H9 (cell line): ENCODE measurements at regions not wholly inside any gene's neighbourhood (a gene's known extent, or its start where the extent isn't known, plus 50 kb on each side); places are given as distances from the start of the nearest gene placed in this dataset.

Experiments used
- DNase-seq: peaks from one replicate; pipeline ENCODE4 v3.0.0-alpha.2; 2017
- H2AFZ ChIP-seq: one replicate; pipeline ENCODE4 v1.6.1; 2013; ENCODE audit warnings: mild to moderate bottlenecking, low read length, control low read depth, moderate library complexity
- H2AK5ac ChIP-seq: 2 replicates; pipeline ENCODE4 v1.6.1; 2013; ENCODE audit warnings: low read length, control low read depth, mixed read lengths; ENCODE audit not compliant: insufficient read length
- H2BK120ac ChIP-seq: one replicate; pipeline ENCODE4 v1.6.1; 2013; ENCODE audit warnings: low read depth, mild to moderate bottlenecking, low read length, control low read depth, inconsistent platforms; ENCODE audit not compliant: poor library complexity, severe bottlenecking
- H2BK12ac ChIP-seq: 2 replicates; pipeline ENCODE4 v1.6.1; 2013; ENCODE audit warnings: low read length, control low read depth, mixed read lengths, low read depth; ENCODE audit not compliant: insufficient read length
- H2BK15ac ChIP-seq: 2 replicates; pipeline ENCODE4 v1.6.1; 2013; ENCODE audit warnings: low read depth, low read length, control low read depth
- H2BK20ac ChIP-seq: one replicate; pipeline ENCODE4 v1.6.1; 2013; ENCODE audit warnings: low read depth, mild to moderate bottlenecking, low read length, control low read depth, inconsistent platforms; ENCODE audit not compliant: poor library complexity, severe bottlenecking
- H2BK5ac ChIP-seq: 2 replicates; pipeline ENCODE4 v1.6.1; 2013; ENCODE audit warnings: low read length, control low read depth, mixed read lengths; ENCODE audit not compliant: insufficient read length
- H3K14ac ChIP-seq: 2 replicates; pipeline ENCODE4 v1.6.1; 2013; ENCODE audit warnings: low read length, control low read depth; ENCODE audit not compliant: insufficient read depth
- H3K18ac ChIP-seq: 2 replicates; pipeline ENCODE4 v1.6.1; 2013; ENCODE audit warnings: low read depth, mild to moderate bottlenecking, mixed read lengths, low read length, control low read depth; ENCODE audit not compliant: insufficient read length
- H3K23ac ChIP-seq: 2 replicates; pipeline ENCODE4 v1.6.1; 2013; ENCODE audit warnings: low read length, control low read depth, mixed read lengths, low read depth; ENCODE audit not compliant: insufficient read length
- H3K23me2 ChIP-seq: 2 replicates; pipeline ENCODE4 v1.6.1; 2013; ENCODE audit warnings: low read depth, mild to moderate bottlenecking, mixed read lengths, low read length, control low read depth; ENCODE audit not compliant: insufficient read length, poor library complexity, severe bottlenecking
- H3K27ac ChIP-seq: 2 replicates; pipeline ENCODE4 v1.5.1; 2013; ENCODE audit warnings: low read length, control low read depth, mixed read lengths, low read depth; ENCODE audit not compliant: insufficient read length
- H3K27me3 ChIP-seq: 2 replicates; pipeline ENCODE4 v1.6.1; 2013; ENCODE audit warnings: low read length, control low read depth, inconsistent platforms; ENCODE audit not compliant: insufficient read depth
- H3K4ac ChIP-seq: 2 replicates; pipeline ENCODE4 v1.6.1; 2013; ENCODE audit warnings: low read depth, mild to moderate bottlenecking, control low read depth, inconsistent platforms, low read length, moderate library complexity
- H3K4me1 ChIP-seq: 2 replicates; pipeline ENCODE4 v1.6.1; 2013; ENCODE audit warnings: low read length, control low read depth, inconsistent platforms; ENCODE audit not compliant: insufficient read depth
- H3K4me2 ChIP-seq: 2 replicates; pipeline ENCODE4 v1.6.1; 2013; ENCODE audit warnings: low read length, control low read depth, mixed read lengths; ENCODE audit not compliant: insufficient read length, insufficient read depth
- H3K56ac ChIP-seq: 2 replicates; pipeline ENCODE4 v1.6.1; 2013; ENCODE audit warnings: low read depth, mild to moderate bottlenecking, mixed read lengths, low read length, control low read depth; ENCODE audit not compliant: insufficient read length
- H3K79me1 ChIP-seq: 2 replicates; pipeline ENCODE4 v1.6.1; 2013; ENCODE audit warnings: low read depth, mild to moderate bottlenecking, moderate library complexity, low read length, control low read depth, inconsistent platforms; ENCODE audit not compliant: insufficient read depth, poor library complexity, severe bottlenecking
- H3K79me2 ChIP-seq: 2 replicates; pipeline ENCODE4 v1.6.1; 2013; ENCODE audit warnings: low read length, control low read depth, inconsistent platforms; ENCODE audit not compliant: insufficient read depth
- H3K9ac ChIP-seq: 2 replicates; pipeline ENCODE4 v1.6.1; 2013; ENCODE audit warnings: low read length, control low read depth, mixed read lengths; ENCODE audit not compliant: insufficient read length; ENCODE audit errors: extremely low read depth
- H3K9me3 ChIP-seq: one replicate; pipeline ENCODE4 v1.6.1; 2013; ENCODE audit warnings: low read depth, low read length, inconsistent platforms; ENCODE audit not compliant: control insufficient read depth
- H3T11ph ChIP-seq: one replicate; pipeline ENCODE4 v1.6.1; 2013; ENCODE audit warnings: mild to moderate bottlenecking, low read length, control low read depth, inconsistent platforms
- H4K20me1 ChIP-seq: one replicate; pipeline ENCODE4 v1.6.1; 2013; ENCODE audit not compliant: control insufficient read depth, insufficient read length, insufficient read depth
- H4K5ac ChIP-seq: 2 replicates; pipeline ENCODE4 v1.6.1; 2013; ENCODE audit warnings: low read depth, mild to moderate bottlenecking, mixed read lengths, low read length, control low read depth; ENCODE audit not compliant: insufficient read length
- H4K8ac ChIP-seq: replicated peaks from 2 replicates; pipeline ENCODE4 v1.6.1; 2013; ENCODE audit warnings: low read length, control low read depth, mixed read lengths, low read depth; ENCODE audit not compliant: insufficient read length
- H4K91ac ChIP-seq: 2 replicates; pipeline ENCODE4 v1.6.1; 2013; ENCODE audit warnings: low read depth, mild to moderate bottlenecking, moderate library complexity, mixed read lengths, low read length, control low read depth; ENCODE audit not compliant: insufficient read length
- H3K27ac Mint-ChIP-seq, 3 experiments: 2 replicates in 2 of 3; 3 replicates in 1 of 3; pipeline ENCODE4 v1.8.0; 2020 to 2021; ENCODE audit warnings: mixed read lengths in 3 of 3, mild to moderate bottlenecking in 1 of 3, moderate library complexity in 1 of 3
- H3K27me3 Mint-ChIP-seq: 2 replicates; pipeline ENCODE4 v1.8.0; 2021; ENCODE audit warnings: low read depth, mild to moderate bottlenecking, moderate library complexity, mixed read lengths
- H3K36me3 Mint-ChIP-seq, 3 experiments: 2 replicates in 2 of 3; 3 replicates in 1 of 3; pipeline ENCODE4 v1.8.0; 2020 to 2021; ENCODE audit warnings: low read depth in 3 of 3, mixed read lengths in 3 of 3; ENCODE audit not compliant: insufficient read depth in 1 of 3
- H3K4me1 Mint-ChIP-seq, 2 experiments: 2 replicates each; pipeline ENCODE4 v1.8.0; 2020; ENCODE audit warnings: mixed read lengths in 2 of 2
- H3K4me3 Mint-ChIP-seq, 2 experiments: 2 replicates in 1 of 2; 3 replicates in 1 of 2; pipeline ENCODE4 v1.8.0; 2020 to 2021; ENCODE audit warnings: mild to moderate bottlenecking in 2 of 2, mixed read lengths in 2 of 2, moderate library complexity in 1 of 2
- H3K9me3 Mint-ChIP-seq, 2 experiments: 2 replicates in 1 of 2; 3 replicates in 1 of 2; pipeline ENCODE4 v1.8.0; 2020; ENCODE audit warnings: mild to moderate bottlenecking in 2 of 2, mixed read lengths in 2 of 2, moderate library complexity in 1 of 2
- CTCF ChIP-seq: fragments of 200-600 bp; sonication (generic); conservative IDR thresholded peaks from 3 replicates; pipeline ENCODE4 v1.8.0; 2021; ENCODE audit warnings: antibody characterized with exemption, mild to moderate bottlenecking
- WGBS: extraction: QIAGEN DNeasy Blood & Tissue Kit; methylation state at CpG from one replicate; pipeline ENCODE4 v1.1.7; 2013; ENCODE audit warnings: missing lambda C conversion rate, low lambda C conversion rate, mixed read lengths; ENCODE audit not compliant: insufficient read length; ENCODE audit errors: extremely low coverage; 5-methylcytosine and 5-hydroxymethylcytosine counted together

GRCh38 chr15:91384189-91384730, 284.2 kb downstream of the SV2B start:
- Histone ChIP-seq H2BK15ac (no peak overlapping the region), H3K27ac (no peak overlapping the region), H3K79me1 (no peaks in the 10 kb centered on the region), H3K4ac (no peak overlapping the region), H3T11ph (no peak overlapping the region), H3K18ac (no peak overlapping the region), H4K8ac (no peak overlapping the region), H3K56ac (no peak overlapping the region), H2BK5ac (no peak overlapping the region), H2AFZ (no peak overlapping the region), H2BK12ac (no peak overlapping the region), H3K79me2 (no peaks in the 10 kb centered on the region), H3K23ac (no peak overlapping the region), H4K20me1 (no peaks in the 10 kb centered on the region), H2BK120ac (no peak overlapping the region), H3K9me3 (no peaks in the 10 kb centered on the region), H3K14ac (no peak overlapping the region), H3K4me1 (no peaks in the 10 kb centered on the region; the same call in 1 of the 2 replicates), H2AK5ac (no peak overlapping the region), H3K4me2 (no peak overlapping the region), H4K91ac (no peak overlapping the region), H2BK20ac (no peak overlapping the region), H3K9ac (no peak overlapping the region), H4K5ac (no peak overlapping the region), H3K27me3 (no peaks in the 10 kb centered on the region), H3K23me2 (no peaks in the 10 kb centered on the region)
- H3K4me3 Mint-ChIP-seq: no peak overlapping the region
- no peaks in the 10 kb centered on the region for H3K27me3 Mint-ChIP-seq
- peaks cover 0 to 11% of the 10 kb centered on the region in 2 experiments; a peak in 2 of 4 replicates for H3K4me1 Mint-ChIP-seq
- no peak for TF ChIP-seq CTCF
- no CpG with 5 or more reads among the region's 6 CpGs for WGBS
- H3K36me3 Mint-ChIP-seq: no peaks in the 10 kb centered on the region
- H3K27ac Mint-ChIP-seq: no peak overlapping the region; a peak in 1 of 7 replicates
- H3K9me3 Mint-ChIP-seq: peaks cover 9 to 12% of the 10 kb centered on the region in 2 experiments; a peak in 4 of 5 replicates
- DNase-seq: no peak
